GM12878 (cell line): ENCODE measurements at regions not wholly inside any gene's neighbourhood (a gene's known extent, or its start where the extent isn't known, plus 50 kb on each side); places are given as distances from the start of the nearest gene placed in this dataset.

ENCODE experiments used
- ATAC-seq: fragments of 200-7000 bp; cut with Tn5 transposase; 3 replicates; pipeline ENCODE4 v1.9.1; 2020; ENCODE audit warnings: mild to moderate bottlenecking, moderate library complexity
- BruUV-seq: library from RNA; stranded (reverse); fragments of 400-500 nt; replicated peaks from 2 replicates; lab custom pipeline; 2021; lab: Mats Ljungman, UMichigan
- CTCF ChIA-PET: fragments of 300-600 bp; sonication (Branson Sonifier 250); formaldehyde crosslinking; extraction: SDS; loops from one replicate; lab custom pipeline; 2021; ENCODE audit warnings: inconsistent platforms; lab: Yijun Ruan, JAX
- POLR2A ChIA-PET: fragments of 350-600 bp; formaldehyde crosslinking; extraction: SDS; loops from one replicate; lab custom pipeline; 2021; ENCODE audit warnings: inconsistent platforms; lab: Charles Lee
- RAD21 ChIA-PET: fragments of 300-600 bp; sonication (Branson Sonifier 250); formaldehyde crosslinking; loops from one replicate; lab custom pipeline; 2023; ENCODE audit warnings: antibody characterized with exemption; ENCODE audit not compliant: unreplicated experiment; lab: Charles Lee
- SMC1A ChIA-PET: fragments of 300-600 bp; sonication (Branson Sonifier 250); formaldehyde crosslinking; loops from one replicate; lab custom pipeline; 2023; ENCODE audit not compliant: unreplicated experiment, uncharacterized antibody; lab: Charles Lee
- DNase-seq: peaks from one replicate; pipeline ENCODE4 v3.0.0-alpha.2; 2011; ENCODE audit warnings: low read depth, low spot score
- FAIRE-seq: peaks from 3 replicates; lab custom pipeline; 2011; peaks lifted over from hg19 to GRCh38; lab: Jason Lieb, UNC
- H2AFZ ChIP-seq: 2 replicates; pipeline ENCODE4 v1.6.0; 2011; ENCODE audit warnings: low read depth, low read length, control low read depth; ENCODE audit not compliant: control insufficient read depth
- H3K27ac ChIP-seq: 2 replicates; pipeline ENCODE4 v1.5.1; 2011; ENCODE audit warnings: control low read depth; ENCODE audit not compliant: control insufficient read depth, insufficient read depth
- H3K27me3 ChIP-seq, 2 experiments: replicated peaks in 1 of 2; 2 replicates each; pipeline versions ENCODE4 v1.6.0 to v1.6.1; 2011; ENCODE audit warnings: low read length in 1 of 2; ENCODE audit not compliant: control insufficient read depth in 2 of 2, insufficient read depth in 2 of 2
- H3K36me3 ChIP-seq, 2 experiments: 2 replicates each; pipeline ENCODE4 v1.5.1; 2011; ENCODE audit warnings: low read length in 1 of 2; ENCODE audit not compliant: control insufficient read depth in 2 of 2, insufficient read depth in 2 of 2
- H3K4me1 ChIP-seq: 2 replicates; pipeline ENCODE4 v1.6.1; 2011; ENCODE audit warnings: mild to moderate bottlenecking, low read length, moderate library complexity, mixed read lengths; ENCODE audit not compliant: control insufficient read depth, insufficient read depth
- H3K4me2 ChIP-seq: 2 replicates; pipeline ENCODE4 v1.6.0; 2011; ENCODE audit warnings: control low read depth; ENCODE audit not compliant: control insufficient read depth, insufficient read depth
- H3K4me3 ChIP-seq: fragments of 200-600 bp; sonication (generic); 2 replicates; pipeline ENCODE4 v1.5.1; 2016
- H3K79me2 ChIP-seq: 2 replicates; pipeline ENCODE4 v1.6.0; 2011; ENCODE audit warnings: low read length; ENCODE audit not compliant: control insufficient read depth, insufficient read depth
- H3K9ac ChIP-seq: 2 replicates; pipeline ENCODE4 v1.8.0; 2011; ENCODE audit warnings: low read length, control low read depth, mixed read lengths; ENCODE audit not compliant: control insufficient read depth, insufficient read depth
- H3K9me3 ChIP-seq: replicated peaks from 3 replicates; pipeline ENCODE4 v1.5.1; 2011; ENCODE audit warnings: mild to moderate bottlenecking, low read length; ENCODE audit not compliant: control insufficient read depth, insufficient read depth
- H4K20me1 ChIP-seq: 2 replicates; pipeline ENCODE4 v1.6.0; 2011; ENCODE audit not compliant: control insufficient read depth, insufficient read depth
- BCLAF1 ChIP-seq: fragments of 450-650 bp; IDR thresholded peaks from 2 replicates; pipeline ENCODE4 v1.6.1; 2017; ENCODE audit warnings: antibody characterized with exemption, mild to moderate bottlenecking, moderate library complexity
- DPF2 ChIP-seq: fragments of 450-650 bp; IDR thresholded peaks from 2 replicates; pipeline ENCODE4 v1.6.1; 2017; ENCODE audit warnings: mild to moderate bottlenecking
- EGR1 ChIP-seq, 2 experiments: IDR thresholded peaks; 1 replicate in 1 of 2; 2 replicates in 1 of 2; pipeline ENCODE4 v1.6.1; 2011 to 2012; ENCODE audit warnings: low read depth in 2 of 2, low read length in 2 of 2, borderline replicate concordance in 1 of 2, mild to moderate bottlenecking in 1 of 2, moderate library complexity in 1 of 2
- EP300 ChIP-seq, 2 experiments: fragments of 150-350 bp in 1 of 2; IDR thresholded peaks; 2 replicates each; pipeline ENCODE4 v1.6.1; 2011 to 2012; ENCODE audit warnings: low read depth in 2 of 2, low read length in 2 of 2, borderline replicate concordance in 1 of 2, improper control_type of control experiment in 1 of 2, inconsistent platforms in 1 of 2; ENCODE audit not compliant: control insufficient read depth in 1 of 2
- ESRRA ChIP-seq: IDR thresholded peaks from 2 replicates; pipeline ENCODE4 v1.6.1; 2012; ENCODE audit warnings: mild to moderate bottlenecking, low read length, improper control_type of control experiment
- IKZF1 ChIP-seq: fragments of 450-650 bp; conservative IDR thresholded peaks from 2 replicates; pipeline ENCODE4 v1.6.1; 2017; ENCODE audit warnings: antibody characterized with exemption, mild to moderate bottlenecking
- IRF5 ChIP-seq: fragments of 450-650 bp; IDR thresholded peaks from 2 replicates; pipeline ENCODE4 v1.6.1; 2017; ENCODE audit warnings: borderline replicate concordance
- MEF2B ChIP-seq: fragments of 450-650 bp; IDR thresholded peaks from 2 replicates; pipeline ENCODE4 v1.6.1; 2018; ENCODE audit warnings: mild to moderate bottlenecking, moderate library complexity; ENCODE audit not compliant: partially characterized antibody, poor library complexity, severe bottlenecking
- RAD21 ChIP-seq: IDR thresholded peaks from 2 replicates; pipeline ENCODE4 v1.6.1; 2011; ENCODE audit warnings: mild to moderate bottlenecking, low read depth, low read length, moderate library complexity; ENCODE audit not compliant: insufficient read depth
- SMARCA5 ChIP-seq: fragments of 450-650 bp; IDR thresholded peaks from 2 replicates; pipeline ENCODE4 v1.6.1; 2017; ENCODE audit warnings: mild to moderate bottlenecking
- SMC3 ChIP-seq: IDR thresholded peaks from 2 replicates; pipeline ENCODE4 v1.6.1; 2011; ENCODE audit warnings: low read length, improper control_type of control experiment, borderline replicate concordance
- ZNF592 ChIP-seq: fragments of 450-650 bp; IDR thresholded peaks from 2 replicates; pipeline ENCODE4 v1.6.1; 2017; ENCODE audit warnings: mild to moderate bottlenecking, moderate library complexity
- WGBS: methylation state at CpG from one replicate; pipeline ENCODE4 v1.1.6; 2016; ENCODE audit warnings: low lambda C conversion rate; ENCODE audit not compliant: insufficient replicate concordance, insufficient coverage; ENCODE audit errors: missing lambda C conversion rate; 5-methylcytosine and 5-hydroxymethylcytosine counted together
- in situ Hi-C: fragments of 300-500 bp; cut with MboI; formaldehyde crosslinking; loops from 9 replicates; pipeline ENCODE4 v1.14.3; 2018; ENCODE audit warnings: mixed read lengths
- intact Hi-C: fragments of 100-400 bp; cut with micrococcal nuclease; formaldehyde crosslinking; loops from one replicate; pipeline ENCODE4 v1.14.2; 2022; ENCODE audit not compliant: unreplicated experiment

GRCh38 chr17:71472809-71473789 lies 647.7 kb upstream of the SOX9 start:
- Histone ChIP-seq H3K27me3 (no peaks in the 10 kb centered on the region), H2AFZ (no peak overlapping the region), H3K9me3 (no peaks in the 10 kb centered on the region), H3K9ac (no peak overlapping the region), H4K20me1 (no peaks in the 10 kb centered on the region), H3K27ac (no peak overlapping the region), H3K4me2 (no peak overlapping the region), H3K4me1 (no peaks in the 10 kb centered on the region), H3K79me2 (no peaks in the 10 kb centered on the region), H3K36me3 (no peaks in the 10 kb centered on the region), H3K4me3 (no peak overlapping the region)
- DNase-seq = no peak
- SMC1A ChIA-PET = interaction anchor here (0.7 to 2.4 kb wide), 20 partner anchors 9 to 1084 kb away, joined by 3 to 19 read pairs (median 4); partner anchors contain the start of gene SOX9
- CTCF ChIA-PET = interaction anchor here (0.6 to 2.3 kb wide), 34 partner anchors 9 to 1084 kb away, joined by 3 to 34 read pairs (median 4); partner anchors contain the start of gene SOX9
- peak; percentile 69 for FAIRE-seq
- WGBS = 8% methylated on average over 7 of the region's 7 CpGs
- peak; percentile 89 for ATAC-seq
- in situ Hi-C loops (loop anchor here (5.0 kb wide), 1 partner anchor 1064 kb away; no protein-coding TSS in a partner anchor), intact Hi-C loops (loop anchor here (1.0 to 10.0 kb wide), 4 partner anchors 272 to 1067 kb away; no protein-coding TSS in a partner anchor)
- BruUV-seq = no TSS peak
- RAD21 ChIA-PET = interaction anchor here (0.6 to 2.5 kb wide), 8 partner anchors 12 to 1066 kb away, joined by 3 to 14 read pairs (median 4); partner anchors contain the start of gene SOX9
- POLR2A ChIA-PET = interaction anchor here (1.1 kb wide), 1 partner anchor 646 kb away, joined by 3 read pairs; no protein-coding TSS in a partner anchor
- TF ChIP-seq SMC3 = peak; percentile 73
- no peak for TF ChIP-seq DPF2
- no peak for TF ChIP-seq MEF2B
- no peak for TF ChIP-seq BCLAF1
- TF ChIP-seq EP300 (IDR thresholded peaks at IDR 0.05; ENCODE audit: borderline replicate concordance in 1 of 2, control insufficient read depth in 1 of 2, low read depth in 2 of 2, low read length in 2 of 2) = no peak
- no peak for TF ChIP-seq SMARCA5
- TF ChIP-seq ZNF592 = no peak
- no peak for TF ChIP-seq EGR1 (IDR thresholded peaks at IDR 0.05; ENCODE audit: borderline replicate concordance in 1 of 2, low read depth in 2 of 2, low read length in 2 of 2)
- peak; percentile 84 for TF ChIP-seq RAD21
- TF ChIP-seq IRF5 = no peak
- no peak for TF ChIP-seq ESRRA
- no peak for TF ChIP-seq IKZF1
